Mucosa of descending colon (tissue), 3 donors: ENCODE measurements at regions not wholly inside any gene's neighbourhood (a gene's known extent, or its start where the extent isn't known, plus 50 kb on each side); places are given as distances from the start of the nearest gene placed in this dataset.
"Not testable (repeated sequence)": the region's sequence is repeated elsewhere in the genome, so short reads cannot be mapped to it uniquely, and the experiment has no call there.

ENCODE experiments used
- ATAC-seq: fragments of 200-7000 bp; cut with Tn5 transposase; one replicate; pipeline ENCODE4 v1.9.1; 2020; ENCODE audit warnings: mild to moderate bottlenecking, moderate library complexity
- DNase-seq, 3 donors: peaks; one replicate each; pipeline ENCODE4 v3.0.0-alpha.2; 2020
- H3K36me3 ChIP-seq: fragments of 200-600 bp; one replicate; pipeline ENCODE4 v1.8.0; 2021; ENCODE audit warnings: low read depth, mild to moderate bottlenecking
- H3K4me1 ChIP-seq: fragments of 200-600 bp; one replicate; pipeline ENCODE4 v1.8.0; 2021; ENCODE audit warnings: low read depth, mild to moderate bottlenecking
- H3K4me3 ChIP-seq: fragments of 200-600 bp; one replicate; pipeline ENCODE4 v1.8.0; 2021; ENCODE audit warnings: mild to moderate bottlenecking
- H3K9me3 ChIP-seq: fragments of 200-600 bp; one replicate; pipeline ENCODE4 v1.8.0; 2021; ENCODE audit warnings: mild to moderate bottlenecking
- intact Hi-C, 2 donors: fragments of 100-400 bp; cut with DNase I in 1 of 2; cut with micrococcal nuclease in 1 of 2; formaldehyde crosslinking; loops; one replicate each; pipeline versions ENCODE4 v1.11.0 to v1.11.1; 2022; cut with DNase I, micrococcal nuclease
- TF ChIP-seq, protein P1 (sequence below): fragments of 200-600 bp; IDR thresholded peaks from one replicate; pipeline ENCODE4 v1.8.0; 2022; ENCODE audit warnings: antibody characterized with exemption, mild to moderate bottlenecking
- donor health status: DM: no; HTN: no; CAD: no; lungs with moderate emphysema.
- donor health status: DM: no; HTN: no; CAD: no.
- donor health status: DM: no; HTN: yes; CAD: no.

GRCh38 chr16:5761592-5761991 lies 664.0 kb upstream of the EEF2KMT start:
- TF ChIP-seq, protein P1, sequence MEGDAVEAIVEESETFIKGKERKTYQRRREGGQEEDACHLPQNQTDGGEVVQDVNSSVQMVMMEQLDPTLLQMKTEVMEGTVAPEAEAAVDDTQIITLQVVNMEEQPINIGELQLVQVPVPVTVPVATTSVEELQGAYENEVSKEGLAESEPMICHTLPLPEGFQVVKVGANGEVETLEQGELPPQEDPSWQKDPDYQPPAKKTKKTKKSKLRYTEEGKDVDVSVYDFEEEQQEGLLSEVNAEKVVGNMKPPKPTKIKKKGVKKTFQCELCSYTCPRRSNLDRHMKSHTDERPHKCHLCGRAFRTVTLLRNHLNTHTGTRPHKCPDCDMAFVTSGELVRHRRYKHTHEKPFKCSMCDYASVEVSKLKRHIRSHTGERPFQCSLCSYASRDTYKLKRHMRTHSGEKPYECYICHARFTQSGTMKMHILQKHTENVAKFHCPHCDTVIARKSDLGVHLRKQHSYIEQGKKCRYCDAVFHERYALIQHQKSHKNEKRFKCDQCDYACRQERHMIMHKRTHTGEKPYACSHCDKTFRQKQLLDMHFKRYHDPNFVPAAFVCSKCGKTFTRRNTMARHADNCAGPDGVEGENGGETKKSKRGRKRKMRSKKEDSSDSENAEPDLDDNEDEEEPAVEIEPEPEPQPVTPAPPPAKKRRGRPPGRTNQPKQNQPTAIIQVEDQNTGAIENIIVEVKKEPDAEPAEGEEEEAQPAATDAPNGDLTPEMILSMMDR, result no peak
- Histone ChIP-seq H3K9me3 (no peaks in the 10 kb centered on the region), H3K36me3 (no peaks in the 10 kb centered on the region), H3K4me3 (no peak overlapping the region), H3K4me1 (no peaks in the 10 kb centered on the region)
- intact Hi-C loops, result no loop called here
- DNase-seq (no peak), ATAC-seq (no peak)

DNA sequence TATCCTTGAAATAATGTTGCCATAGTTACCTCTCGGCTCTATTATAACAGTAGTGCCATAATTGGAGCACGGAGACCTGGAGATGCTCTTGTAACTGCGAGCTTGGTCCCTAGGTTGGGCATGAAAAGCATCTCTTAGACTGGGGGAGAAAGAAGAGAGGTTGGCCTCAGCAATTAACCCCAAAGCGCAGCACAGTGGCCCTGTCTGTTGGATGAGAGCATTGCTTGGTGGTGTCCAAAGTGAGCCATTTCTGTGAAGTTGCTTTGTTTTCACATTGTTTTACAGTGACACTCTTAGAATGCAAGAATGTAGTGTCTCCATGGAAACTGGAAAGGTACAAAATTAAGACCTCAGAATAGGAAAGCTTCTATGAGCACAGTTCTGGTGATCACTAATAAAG lies 660.7 kb upstream of the EEF2KMT start:
- Histone ChIP-seq H3K36me3 (no peaks in the 10 kb centered on the region), H3K4me1 (no peaks in the 10 kb centered on the region), H3K4me3 (no peak overlapping the region), H3K9me3 (no peaks in the 10 kb centered on the region)
- TF ChIP-seq, protein P1, result no peak
- intact Hi-C loops, result no loop called here
- ATAC-seq, result no peak
- DNase-seq, result no peak

DNA sequence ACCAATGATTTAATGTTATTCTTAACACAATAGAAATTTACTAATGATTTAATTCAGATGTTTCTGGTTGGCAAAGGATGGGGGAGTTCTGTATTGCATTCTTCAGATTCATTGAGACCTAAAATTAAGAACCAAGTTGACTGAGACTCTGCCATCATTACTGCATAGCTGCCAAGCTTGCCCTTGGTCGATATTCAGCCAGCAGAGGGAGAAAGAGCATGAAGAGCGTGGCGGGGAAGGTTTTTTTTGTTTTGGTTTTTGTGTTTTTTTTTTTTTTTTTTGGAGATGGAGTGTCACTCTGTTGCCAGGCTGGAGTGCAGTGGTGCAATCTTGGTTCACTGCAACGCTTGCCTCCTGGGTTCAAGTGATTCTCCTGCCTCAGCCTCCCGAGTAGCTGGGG lies 659.4 kb upstream of the EEF2KMT start:
- ATAC-seq, result no peak
- no peaks in the 10 kb centered on the region for H3K36me3 ChIP-seq
- intact Hi-C loops, result no loop called here
- H3K4me1 ChIP-seq, result no peaks in the 10 kb centered on the region
- DNase-seq, result no peak
- no peaks in the 10 kb centered on the region for H3K9me3 ChIP-seq
- TF ChIP-seq, protein P1, result no peak
- no peak overlapping the region for H3K4me3 ChIP-seq

DNA sequence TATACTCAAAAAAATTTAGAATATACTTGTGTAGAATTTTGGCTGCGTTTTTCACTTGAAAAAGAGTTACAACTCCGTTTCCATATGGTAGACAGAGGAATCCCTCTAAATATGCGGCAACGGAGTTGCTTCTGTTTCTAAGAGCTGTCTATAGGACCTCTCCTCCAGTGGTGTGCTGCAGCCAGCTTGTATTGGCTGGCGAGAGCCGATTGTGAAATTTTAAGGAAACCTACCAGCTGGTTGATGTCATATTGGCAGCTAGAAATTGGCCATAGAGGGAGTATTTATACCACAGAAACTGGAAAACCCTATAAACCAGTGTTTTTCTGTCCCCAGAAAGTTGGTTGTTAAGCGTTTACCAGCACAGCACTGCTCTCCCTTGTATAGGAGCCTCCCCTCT lies 655.8 kb upstream of the EEF2KMT start:
- no peak for DNase-seq
- Histone ChIP-seq H3K36me3 (no peaks in the 10 kb centered on the region), H3K4me3 (no peak overlapping the region), H3K9me3 (no peaks in the 10 kb centered on the region), H3K4me1 (no peaks in the 10 kb centered on the region)
- intact Hi-C loops, result no loop called here
- no peak for ATAC-seq
- TF ChIP-seq, protein P1, result no peak

- TF ChIP-seq, protein P1, result no peak
- no peak overlapping the region for H3K4me3 ChIP-seq
- intact Hi-C loops, result no loop called here
These were observed 653.6 kb upstream of the EEF2KMT start for GRCh38 chr16:5751216-5751615.

DNA sequence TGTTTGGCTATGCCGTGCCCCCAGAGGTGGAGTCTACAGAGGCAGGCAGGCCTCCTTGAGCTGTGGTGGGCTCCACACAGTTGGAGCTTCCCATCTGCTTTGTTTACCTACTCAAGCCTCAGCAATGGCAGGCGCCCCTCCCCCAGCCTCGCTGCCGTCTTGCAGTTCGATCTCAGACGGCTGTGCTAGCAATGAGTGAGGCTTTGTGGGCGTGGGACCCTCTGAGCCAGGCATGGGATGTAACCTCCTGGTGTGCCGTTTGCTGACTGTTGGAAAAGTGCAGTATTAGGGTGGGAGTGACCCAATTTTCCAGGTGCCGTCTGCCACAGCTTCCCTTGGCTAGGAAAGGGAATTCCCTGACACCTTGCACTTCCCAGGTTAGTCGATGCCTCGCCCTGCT lies 652.8 kb upstream of the EEF2KMT start:
- DNase-seq, ATAC-seq, H3K4me3 ChIP-seq, intact Hi-C loops, H3K4me1 ChIP-seq, H3K9me3 ChIP-seq, H3K36me3 ChIP-seq: not testable (repeated sequence)

More at GRCh38 chr16:5751216-5751615, 653.6 kb upstream of the EEF2KMT start:
- H3K9me3 ChIP-seq, result no peaks in the 10 kb centered on the region
- H3K4me1 ChIP-seq, result no peaks in the 10 kb centered on the region
- DNase-seq (no peak), ATAC-seq (no peak)
- H3K36me3 ChIP-seq, result no peaks in the 10 kb centered on the region
